ENCODE measurements at regions not wholly inside any gene's neighbourhood (a gene's known extent, or its start where the extent isn't known, plus 50 kb on each side); places are given as distances from the start of the nearest gene placed in this dataset.
"Not testable (repeated sequence)": the region's sequence is repeated elsewhere in the genome, so short reads cannot be mapped to it uniquely, and the experiment has no call there.

DNA sequence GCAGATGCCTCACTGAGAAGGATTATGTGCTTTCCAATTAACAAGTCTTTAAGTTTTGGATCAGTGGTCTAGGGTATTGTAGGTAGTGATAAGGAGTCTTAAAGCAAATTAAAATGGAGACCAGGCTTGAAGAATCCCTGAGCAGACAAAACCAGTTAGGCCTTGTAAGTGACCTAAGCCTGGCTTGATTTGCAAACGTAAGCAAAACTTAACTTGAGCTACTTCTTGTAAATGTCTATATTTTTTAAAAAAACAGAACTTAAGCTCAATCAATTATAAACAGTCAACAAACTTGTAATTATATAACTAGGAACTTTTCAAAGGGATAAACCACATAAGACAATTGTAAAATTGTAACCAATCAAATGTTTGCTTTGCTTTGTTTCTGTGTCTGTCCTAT is 72.7 kb upstream of the NALF2 start:
- no peak for DNase-seq

DNA sequence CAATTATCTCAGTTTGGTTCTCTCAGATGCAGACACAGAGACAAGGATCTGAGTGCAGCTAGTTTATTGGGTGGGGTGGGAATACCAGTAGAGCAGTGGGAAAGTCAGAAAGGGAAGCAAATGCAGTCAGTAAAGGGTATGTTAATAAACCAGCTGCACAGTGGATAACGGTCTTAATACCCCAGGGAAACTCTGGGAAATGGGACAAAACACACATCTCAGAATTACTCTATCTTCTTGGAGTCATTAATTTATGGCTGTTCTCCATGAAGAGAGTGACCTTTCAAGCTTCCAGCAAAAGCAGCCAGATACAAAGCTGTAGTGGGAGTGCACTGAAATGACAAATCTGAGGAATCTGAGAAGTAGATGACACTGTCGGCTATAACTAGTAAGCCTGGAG is 73.3 kb upstream of the NALF2 start:
- DNase-seq = no peak

DNA sequence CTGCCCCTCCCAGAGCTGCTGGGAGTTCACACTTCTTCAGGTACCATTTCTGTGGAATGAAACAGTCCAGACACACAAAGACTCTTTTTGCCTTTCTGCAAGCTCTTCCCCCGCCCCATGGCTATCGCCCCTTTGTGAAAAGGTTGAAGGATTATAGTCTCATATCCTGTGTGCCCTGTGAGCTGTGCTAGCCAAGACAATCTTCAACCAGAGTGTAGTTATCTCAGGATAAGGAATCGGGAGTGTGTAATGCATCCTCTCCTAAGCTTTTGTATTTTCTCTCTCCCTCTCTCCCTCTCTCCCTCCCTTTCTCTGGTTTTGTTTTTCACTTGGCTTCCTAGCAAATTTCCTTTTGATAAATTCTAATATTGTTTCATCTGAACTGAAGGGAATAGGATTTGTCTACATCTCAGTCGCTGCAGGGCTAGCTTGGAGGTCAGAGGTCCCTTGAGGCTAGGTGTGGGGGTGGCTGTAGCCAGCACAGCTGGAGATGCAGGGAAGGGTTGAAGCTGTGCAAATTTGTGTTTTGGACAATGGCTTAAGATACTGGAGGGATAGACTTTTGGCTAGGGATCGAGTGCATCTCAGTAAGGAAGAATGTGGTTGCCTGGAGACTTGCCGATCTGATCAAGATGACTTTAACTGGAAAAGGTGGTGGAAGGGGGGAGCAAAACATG is 74.6 kb upstream of the NALF2 start:
- no peak for DNase-seq

DNA sequence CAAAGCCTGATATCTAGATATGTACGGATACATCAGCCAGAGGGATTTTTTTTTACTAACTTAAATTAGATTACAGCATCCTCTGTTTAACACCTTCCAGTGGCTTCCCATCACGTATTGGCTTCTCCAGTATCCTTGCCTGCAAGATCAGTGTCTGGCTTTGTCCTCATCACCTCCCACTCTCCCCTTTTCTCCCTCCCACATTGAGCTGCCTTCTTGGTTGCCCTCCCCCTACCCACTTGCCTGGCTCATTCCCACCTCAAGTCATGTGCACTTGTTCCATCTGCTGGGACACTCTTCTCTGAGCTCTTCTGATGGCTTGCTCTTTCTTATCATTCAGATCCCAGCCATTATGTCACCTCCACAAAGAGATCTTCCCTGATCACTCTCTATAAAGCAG is 75.9 kb upstream of the NALF2 start:
- no peak for DNase-seq

DNA sequence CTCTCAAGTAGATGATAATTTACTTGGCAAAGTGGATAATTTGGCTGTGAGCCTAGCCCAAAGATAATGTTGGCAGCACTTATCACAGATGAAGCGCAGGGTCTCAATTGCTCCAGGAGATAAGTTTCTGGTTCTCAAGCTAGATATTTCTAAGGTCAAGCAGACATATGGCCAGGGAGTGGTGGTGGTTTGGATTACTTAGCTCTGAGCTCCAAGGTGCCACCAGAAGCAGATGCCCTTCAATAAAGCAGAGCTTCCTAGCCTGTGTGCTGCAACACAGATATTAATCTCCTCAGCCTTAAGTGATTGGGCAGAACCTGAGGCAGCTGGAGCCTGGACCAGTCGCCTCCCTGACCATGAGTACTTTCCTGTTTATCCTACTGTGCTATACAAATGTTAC is 79.2 kb upstream of the NALF2 start:
- no peak for DNase-seq

DNA sequence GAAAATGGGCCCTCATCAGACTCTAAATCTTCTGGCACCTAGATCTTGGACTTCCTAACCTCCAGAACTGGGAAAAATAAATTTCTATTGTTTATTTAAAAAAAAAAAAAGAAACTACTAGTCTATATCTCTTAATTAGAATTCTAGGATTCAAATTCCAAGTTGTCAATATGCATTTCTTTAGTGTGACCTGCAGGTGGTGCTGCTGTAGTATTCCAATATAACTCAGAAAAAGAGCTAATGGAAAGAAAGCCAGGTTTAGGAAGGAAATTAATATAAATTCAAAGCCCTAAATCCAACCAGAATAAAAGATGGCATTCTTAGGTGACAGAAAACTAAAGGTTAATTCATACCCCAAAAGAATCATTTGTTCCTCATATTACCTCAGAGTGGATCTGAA is 80.0 kb upstream of the NALF2 start:
- DNase-seq = no peak

DNA sequence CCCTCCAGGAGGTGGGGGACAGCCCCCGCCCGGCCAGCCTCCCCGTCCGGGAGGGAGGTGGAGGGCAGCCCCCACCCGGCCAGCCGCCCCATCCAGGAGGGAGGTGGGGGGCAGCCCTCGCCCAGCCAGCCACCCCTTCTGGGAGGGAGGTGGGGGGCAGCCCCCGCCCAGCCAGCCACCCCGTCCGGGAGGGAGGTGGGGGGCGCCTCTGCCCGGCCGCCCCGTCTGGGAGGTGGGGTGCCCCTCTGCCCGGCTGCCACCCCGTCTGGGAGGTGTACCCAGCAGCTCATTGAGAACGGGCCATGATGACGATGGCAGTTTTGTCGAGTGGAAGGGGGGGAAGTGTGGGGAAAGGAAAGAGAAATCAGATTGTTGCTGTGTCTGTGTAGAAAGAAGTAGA is 81.9 kb upstream of the NALF2 start:
- DNase-seq = not testable (repeated sequence)

DNA sequence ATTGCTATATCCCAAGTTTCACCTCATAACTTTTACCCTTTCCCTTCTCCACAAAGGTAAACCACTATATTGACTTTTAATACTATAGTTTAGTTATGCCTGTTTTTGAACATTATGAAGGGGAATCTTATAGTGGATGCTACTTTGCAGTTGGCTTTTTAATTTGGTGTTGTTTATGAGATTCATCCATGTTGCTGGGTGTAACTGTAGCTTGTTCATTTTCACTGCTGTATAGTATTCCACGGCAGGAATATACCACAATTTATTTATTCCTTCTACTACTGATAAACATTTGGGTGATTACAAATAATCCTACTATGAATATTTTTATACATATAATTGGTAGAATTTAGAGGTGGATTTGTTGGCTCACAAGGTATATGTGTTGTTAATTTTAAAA is 88.4 kb upstream of the NALF2 start:
- DNase-seq = no peak

DNA sequence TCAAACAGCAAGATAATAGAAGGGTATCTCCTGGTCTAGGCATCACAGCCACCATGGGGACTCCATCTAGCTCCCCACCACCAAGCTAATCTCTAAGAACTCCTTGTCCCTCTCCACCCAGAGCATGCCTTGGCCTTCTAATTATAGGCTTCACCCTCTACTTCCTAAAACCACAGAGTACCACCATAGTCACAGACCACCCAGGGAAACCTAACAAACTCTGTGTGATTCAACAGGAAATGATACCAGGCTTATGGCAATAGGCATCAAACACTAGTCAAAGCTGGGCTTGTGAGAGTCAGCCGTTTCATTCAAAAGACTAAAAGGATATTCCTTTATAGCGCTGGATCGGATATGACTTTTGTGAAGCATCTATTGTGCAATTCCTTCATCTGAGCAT is 91.5 kb upstream of the NALF2 start:
- DNase-seq = no peak

DNA sequence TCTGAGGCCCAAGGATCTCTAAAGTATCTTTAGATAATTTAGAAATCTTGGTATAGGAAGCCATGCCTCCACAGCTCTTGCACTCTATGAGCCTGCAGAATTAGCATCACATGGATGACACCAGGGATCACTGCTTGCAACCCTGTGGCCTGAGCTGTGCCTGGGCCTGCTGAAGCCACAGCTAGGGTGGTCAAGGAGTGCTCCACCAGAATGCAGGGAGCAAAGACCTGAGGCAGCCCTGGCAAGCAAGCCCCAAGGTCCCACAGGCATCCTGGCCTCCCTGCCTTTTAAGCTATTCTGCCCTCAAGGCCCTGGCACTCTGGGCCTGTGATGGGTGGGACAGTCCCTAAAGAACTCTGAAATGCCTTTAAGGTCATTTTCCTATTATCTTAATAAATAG is 105.2 kb upstream of the NALF2 start:
- no peak for DNase-seq

DNA sequence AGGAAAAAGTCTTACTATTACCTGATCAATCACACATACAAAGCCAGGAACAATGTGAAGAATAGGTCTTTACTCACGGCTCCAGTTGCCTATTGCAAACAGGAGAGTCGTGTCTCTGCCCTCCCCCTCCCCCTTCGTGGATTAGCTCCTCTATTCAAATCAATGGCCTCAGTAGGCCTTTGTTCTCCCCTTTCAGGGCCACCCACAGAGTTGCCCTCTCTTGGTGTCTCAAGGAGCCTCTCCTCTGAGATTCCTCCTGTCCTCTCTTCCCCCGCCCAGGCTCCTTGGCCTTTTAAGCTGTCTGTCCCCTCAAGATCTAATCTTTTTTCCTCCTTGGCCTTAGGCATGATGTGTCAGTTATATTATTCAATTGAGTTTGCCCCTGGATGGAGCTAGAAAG is 107.2 kb upstream of the NALF2 start:
- DNase-seq = no peak

DNA sequence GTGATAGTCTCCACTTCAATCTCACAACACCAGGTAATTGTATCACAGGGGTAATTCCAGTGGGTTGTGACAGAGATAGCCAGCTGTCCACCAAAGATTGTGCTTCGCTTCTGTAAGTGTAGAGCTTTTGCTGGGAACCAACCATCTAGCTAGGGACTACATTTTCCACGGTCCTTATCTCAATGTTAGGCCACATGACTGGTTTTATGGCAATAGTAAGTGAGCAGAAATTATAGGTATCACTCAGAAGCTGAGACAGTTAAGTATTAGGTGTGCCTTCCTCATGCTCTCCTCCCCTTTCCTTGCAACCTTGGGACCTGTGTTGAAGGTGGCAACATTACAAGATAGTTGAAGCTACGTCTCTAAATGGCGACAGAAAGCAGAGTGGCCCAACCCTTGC is 108.8 kb upstream of the NALF2 start:
- no peak for DNase-seq

DNA sequence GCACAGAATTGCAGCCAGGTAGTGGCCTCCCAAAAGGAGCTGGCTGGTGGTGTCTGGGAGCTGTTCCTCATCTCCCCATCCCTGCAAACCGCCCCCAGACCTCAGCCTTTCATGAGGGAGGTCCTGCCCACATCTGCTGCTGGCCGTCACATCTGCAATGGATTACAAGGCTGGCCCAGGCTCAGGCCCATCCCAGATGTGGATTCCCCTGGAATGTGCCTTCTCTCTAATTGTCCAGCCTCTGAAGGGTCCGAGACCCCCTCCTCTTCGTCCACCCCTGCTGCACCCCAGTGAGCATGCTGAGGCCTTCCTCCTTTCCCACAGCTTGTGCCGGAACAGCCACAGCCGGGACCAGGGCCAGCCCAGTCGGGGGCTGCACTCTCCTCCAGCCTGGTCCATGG is 115.0 kb upstream of the NALF2 start:
- no peak for DNase-seq

DNA sequence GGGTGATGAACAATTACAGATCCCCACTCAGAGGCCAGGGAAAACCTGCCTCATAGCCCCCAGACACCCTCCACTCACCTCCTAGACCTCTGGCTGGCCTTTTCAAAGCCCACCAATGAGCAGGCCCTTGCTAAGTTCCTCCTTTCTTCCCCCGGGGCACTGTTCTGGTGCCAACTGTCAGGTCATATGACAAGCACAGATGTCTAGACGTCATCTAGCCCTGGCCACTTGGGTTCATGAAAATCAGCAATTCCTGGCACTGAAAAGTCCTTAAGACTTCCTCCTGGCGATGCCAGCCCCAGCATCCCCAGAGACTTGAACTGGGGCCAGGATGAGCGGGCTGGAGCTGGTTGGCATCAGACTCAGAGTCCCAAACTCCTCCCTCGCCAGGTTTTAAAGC is 115.6 kb upstream of the NALF2 start:
- no peak for DNase-seq

DNA sequence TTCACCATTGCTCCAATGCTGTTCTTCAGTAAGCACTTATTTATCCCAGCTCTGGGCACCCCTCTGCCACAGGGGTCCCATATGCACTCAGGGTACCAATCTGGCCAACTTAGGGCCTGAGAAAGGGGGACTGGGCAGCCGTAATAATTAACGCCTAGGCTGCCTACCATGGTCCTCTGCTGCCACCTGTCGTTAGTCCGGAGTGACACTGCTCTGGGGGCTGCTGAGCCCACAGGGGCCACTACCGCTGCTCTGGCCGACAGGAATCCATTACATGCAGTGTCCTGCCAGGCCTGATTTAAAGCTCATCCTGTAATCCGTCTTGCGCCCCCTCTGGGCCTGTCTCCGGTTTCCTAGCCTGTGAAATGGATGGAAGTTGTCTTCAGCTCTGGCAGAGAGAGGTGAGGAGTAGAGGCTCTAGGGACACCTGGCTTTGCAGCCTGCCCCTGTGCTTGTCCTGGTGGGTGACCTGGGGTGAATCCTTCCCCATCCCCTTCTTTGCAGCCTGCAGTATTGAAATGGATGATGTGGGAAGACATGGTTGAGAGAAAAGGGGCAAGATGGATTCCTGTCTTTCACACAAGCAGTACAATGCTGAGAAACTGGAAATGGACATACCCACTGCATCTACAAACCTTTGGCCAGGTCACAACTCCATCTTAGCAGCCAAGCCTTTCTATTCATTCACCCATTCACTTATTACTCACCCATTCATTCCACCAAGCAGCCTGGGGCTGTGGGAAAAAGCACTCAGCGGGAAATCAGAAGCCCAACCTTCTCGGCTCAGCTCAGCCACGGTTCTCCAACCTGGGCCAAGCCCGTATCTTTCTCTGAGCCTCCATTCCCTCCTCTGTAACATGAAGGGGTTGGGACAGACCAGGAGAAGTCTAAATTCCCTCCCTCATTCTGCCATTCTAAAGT is 116.3 kb upstream of the NALF2 start:
- DNase-seq = no peak

DNA sequence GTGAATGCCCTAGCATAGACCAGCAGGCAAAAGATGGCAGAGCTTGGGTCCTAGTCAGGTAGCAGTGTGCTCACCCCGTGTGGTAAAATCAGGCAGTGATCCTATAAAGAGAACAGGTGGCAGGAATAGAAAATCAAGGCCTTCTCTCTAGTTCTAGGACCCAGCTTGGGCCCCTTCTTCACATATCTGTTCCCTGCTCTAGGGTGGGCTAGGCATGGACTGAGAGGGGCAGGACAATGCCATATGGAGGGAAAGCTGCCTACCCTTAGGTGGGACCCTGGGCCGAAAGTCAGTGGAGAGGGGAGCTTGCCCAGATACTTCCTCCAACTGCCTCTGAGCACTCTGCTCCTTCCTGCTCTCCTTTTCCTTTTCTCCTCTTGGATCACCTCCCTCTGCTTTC is 117.4 kb upstream of the NALF2 start:
- no peak for DNase-seq

DNA sequence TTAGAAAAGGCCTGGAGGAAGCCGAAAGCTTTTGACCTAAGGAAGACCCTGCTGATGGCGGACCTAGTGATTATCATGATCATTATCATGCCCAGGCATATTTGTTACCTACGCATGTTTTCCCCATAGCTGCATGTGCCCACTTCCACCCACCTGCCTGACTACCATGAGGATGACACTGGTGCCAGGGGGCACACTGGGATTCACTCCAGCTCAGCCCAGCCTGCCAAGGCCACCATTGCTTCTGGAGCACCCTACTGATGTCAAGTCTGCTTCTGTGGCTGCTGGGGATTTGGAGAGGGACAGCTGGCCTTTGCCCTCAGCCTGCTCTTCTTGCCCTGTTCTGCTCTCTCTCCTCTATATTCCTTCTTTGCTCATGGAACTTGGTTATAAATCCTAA is 124.7 kb upstream of the NALF2 start:
- no peak for DNase-seq

DNA sequence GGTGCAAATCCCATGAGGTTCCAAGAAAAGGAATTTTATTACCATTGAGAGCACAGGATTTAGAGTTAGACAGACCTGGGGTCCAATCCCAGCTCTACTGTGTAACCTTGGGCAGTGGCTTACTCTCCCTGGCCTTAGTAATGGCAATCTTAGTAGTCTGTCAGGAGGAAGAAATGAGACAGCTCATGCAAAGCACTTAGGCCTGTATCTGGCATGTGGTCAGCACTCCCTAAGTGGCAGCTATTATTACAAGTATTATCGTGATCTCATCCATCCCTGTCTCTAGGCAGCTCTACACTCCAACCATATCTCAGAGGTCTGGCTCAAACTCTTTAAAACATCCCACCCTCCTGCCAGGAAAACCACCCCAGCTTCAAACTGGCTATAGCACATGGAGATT is 129.6 kb upstream of the NALF2 start:
- DNase-seq = no peak

DNA sequence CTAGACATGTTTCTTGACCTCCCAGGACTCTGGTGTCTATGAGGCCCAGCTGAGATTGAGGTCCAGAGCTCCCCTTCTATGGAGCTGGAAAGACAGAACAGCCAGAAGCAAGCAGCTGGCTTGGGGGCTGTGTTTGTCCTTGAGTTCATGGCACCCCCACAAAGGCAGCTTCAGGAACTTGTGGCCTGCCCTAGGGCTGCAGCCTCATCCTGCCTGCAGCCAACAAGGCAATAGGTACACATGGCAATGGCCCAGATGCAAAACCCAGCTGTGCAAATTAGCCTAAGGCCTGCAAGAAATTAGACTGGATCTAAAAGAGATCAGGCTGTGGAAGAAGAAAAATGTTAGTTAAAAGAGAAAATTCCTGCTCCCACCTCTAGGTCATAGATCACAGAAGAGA is 131.7 kb upstream of the NALF2 start:
- DNase-seq = no peak

DNA sequence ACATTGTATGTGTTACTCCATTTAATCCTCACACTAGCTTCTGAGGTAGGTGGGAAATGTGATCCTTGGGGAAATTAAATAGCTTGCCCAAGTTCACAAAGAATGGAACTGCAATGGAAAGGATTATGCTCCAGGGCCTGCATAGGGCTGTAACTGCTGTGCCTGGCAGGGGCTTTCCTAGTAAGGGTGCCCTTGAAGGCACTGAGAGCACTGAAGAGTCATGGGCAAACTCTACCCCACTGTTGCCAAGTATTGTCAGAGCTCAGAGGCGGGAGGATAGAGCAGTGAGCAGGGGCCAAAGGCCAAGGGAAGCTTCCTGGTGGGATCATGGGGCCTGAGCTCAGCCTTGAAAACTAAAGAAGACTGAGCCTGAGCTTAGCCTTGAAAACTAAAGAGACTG is 133.0 kb upstream of the NALF2 start:
- no peak for DNase-seq

DNA sequence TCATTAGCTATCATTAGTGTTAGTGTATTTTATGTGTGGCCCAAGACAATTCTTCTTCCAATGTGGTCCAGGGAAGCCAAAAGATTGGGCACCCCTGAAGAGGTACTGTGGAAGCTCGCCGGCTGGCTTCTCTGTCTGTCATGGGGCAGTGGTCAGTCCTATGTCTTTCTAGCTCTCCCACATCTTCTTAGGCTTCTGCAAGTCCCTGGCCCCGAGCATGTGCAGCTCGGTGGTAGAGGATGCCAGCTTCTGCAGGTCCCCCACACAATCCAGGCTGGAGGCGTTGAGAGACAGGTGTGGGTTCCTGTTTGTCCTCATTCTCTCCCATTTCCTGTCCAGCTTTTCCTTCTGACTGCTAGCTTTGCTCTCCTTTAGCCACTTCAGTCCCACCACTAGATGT is 134.1 kb upstream of the NALF2 start:
- no peak for DNase-seq

DNA sequence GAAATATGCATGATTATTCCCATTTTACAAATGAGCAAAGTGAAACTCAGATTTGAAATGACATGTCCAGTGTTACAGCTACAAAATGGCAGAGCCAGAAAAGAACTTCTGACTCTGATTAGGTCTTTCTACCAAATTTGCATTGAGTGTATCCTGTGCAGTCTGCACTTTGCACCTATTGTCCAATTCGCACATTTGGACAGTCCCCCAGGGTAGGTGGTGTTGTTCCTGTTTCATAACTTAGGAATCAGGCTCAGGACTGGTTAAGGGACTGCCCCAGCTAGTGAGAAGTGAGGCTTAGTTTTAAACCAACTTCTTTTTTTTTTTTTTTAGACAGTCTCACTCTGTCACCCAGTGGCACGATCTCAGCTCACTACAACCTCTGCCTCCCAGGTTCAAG is 137.9 kb upstream of the NALF2 start:
- no peak for DNase-seq

DNA sequence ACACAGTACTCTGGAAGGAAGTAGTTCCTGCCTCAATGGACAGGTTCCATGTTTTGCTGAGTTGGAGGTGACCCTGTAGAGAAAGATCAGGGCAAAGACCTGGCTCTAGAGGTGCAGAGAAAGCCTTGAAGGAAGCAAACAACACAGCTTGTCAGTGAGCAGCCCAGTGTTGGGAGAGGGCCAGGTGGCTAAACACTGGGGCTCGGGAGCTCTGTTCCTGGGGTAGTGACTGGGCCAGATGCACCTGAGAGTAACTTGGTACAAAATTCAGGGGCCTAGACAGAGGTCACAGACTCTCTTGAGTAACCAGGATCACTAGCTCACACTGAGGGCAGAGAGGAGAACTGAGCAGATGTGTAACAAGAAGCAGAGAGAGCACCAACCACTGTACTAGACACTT is 138.4 kb upstream of the NALF2 start:
- DNase-seq = no peak

DNA sequence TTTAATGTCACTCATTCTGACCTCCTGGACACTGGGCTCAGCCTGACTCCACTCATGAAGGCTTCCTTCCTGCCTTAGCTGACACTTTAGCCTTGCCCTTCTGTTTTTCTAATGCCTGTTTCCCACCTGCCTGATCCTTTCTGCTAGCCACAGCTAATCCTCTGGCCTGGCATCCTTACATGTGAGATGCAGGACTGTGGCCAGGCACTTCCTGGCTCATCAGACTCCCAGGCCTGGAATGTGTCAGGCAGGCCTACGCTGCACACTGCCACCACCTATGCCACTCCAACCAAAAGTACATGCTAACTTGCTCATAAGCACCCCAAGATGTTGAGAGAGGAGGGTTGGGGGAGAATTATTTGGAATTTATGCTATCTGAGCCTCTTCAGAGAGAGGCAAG is 138.8 kb upstream of the NALF2 start:
- no peak for DNase-seq

DNA sequence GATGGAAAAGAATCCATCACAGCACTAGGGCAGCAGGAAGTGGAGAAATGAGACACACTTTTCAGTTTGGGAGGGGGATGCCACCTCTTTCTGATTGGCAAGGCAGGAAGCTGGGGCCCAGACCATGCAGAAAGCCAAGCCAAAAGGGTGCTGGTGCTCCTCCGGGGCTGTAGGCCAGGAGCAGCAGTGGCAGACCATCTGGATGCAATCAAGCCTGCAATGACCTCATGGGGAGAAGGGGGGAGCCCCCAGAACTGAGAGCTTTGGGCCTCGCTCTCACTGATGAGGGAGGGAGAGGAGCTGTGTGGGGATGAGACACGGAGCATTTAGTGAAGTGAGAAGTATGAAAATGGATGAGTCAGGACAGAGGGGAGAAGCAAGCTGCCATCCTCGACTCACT is 141.3 kb upstream of the NALF2 start:
- DNase-seq = no peak

Measured in NCI-H774 (cell line).